LNCAP (cell line): ENCODE measurements at regions not wholly inside any gene's neighbourhood (a gene's known extent, or its start where the extent isn't known, plus 50 kb on each side); places are given as distances from the start of the nearest gene placed in this dataset.

Experiments used
- CTCF ChIP-seq: fragments of 450-650 bp; IDR thresholded peaks from 2 replicates; pipeline ENCODE4 v1.5.1; 2017; ENCODE audit warnings: mild to moderate bottlenecking

- no peak for TF ChIP-seq CTCF
Observed at GRCh38 chr5:56482363-56482762, 249.2 kb upstream of the ANKRD55 start.

GRCh38 chr5:56481428-56482357 lies 248.6 kb upstream of the ANKRD55 start:
- TF ChIP-seq CTCF = 0 out of 2 replicates have a peak, but pooled peaks have one; percentile 10

- TF ChIP-seq CTCF = no peak
Observed at GRCh38 chr5:56480705-56481427, 247.7 kb upstream of the ANKRD55 start.

- no peak for TF ChIP-seq CTCF
Observed at GRCh38 chr5:56480078-56480704, 247.1 kb upstream of the ANKRD55 start.

GRCh38 chr5:56479696-56480077 lies 246.6 kb upstream of the ANKRD55 start:
- no peak for TF ChIP-seq CTCF

- TF ChIP-seq CTCF = no peak
Observed at GRCh38 chr5:56479126-56479525, 246.0 kb upstream of the ANKRD55 start.

GRCh38 chr5:56478062-56478461 lies 244.9 kb upstream of the ANKRD55 start:
- no peak for TF ChIP-seq CTCF
